ENCODE measurements at regions not wholly inside any gene's neighbourhood (a gene's known extent, or its start where the extent isn't known, plus 50 kb on each side); places are given as distances from the start of the nearest gene placed in this dataset.
A peak's percentile ranks its signal among the peaks of the same experiment; 100 is the strongest.

DNA sequence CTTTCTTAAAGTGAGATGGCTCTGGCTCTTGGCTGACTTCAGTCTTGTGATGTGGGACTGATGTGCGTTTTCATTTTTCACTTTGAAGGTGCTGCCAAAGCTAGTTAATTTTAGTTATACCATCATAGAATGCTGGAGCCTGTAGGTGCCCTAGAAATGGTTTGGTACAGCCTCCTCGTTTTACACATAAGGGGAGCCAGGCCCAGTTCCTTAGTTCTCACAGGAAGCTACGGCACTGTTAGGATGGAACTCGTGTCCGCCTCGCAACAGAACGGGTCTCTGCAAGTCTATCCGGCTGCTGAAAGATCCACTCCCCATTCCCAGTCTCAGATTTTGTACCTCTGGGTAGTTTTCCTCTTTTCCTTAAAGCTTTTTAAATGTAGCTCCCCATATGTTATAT lies 173.2 kb upstream of the PRPS1L1 start:
- no peak for DNase-seq (ENCODE audit: low read depth)

DNA sequence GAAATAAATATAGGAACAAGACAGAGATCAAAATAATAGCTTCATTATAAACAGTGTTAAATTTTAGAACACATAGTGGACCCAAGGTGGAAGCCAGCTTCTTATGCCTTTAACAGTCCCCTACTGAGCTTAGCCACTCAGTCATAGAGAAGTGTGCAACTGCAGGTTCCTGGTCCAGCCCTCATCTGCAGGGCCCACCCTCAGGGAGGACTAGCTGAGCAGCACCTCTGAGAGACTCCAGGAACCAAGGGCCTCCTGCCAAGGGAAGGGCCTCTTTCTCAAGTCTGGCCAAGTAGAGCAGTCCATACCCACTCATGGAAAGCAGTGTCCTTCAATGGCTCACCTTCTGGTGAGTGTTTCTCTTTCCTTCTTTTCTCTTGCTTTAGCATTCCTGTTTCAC lies 173.7 kb upstream of the PRPS1L1 start:
- DNase-seq (ENCODE audit: low read depth) = peak; percentile 16

DNA sequence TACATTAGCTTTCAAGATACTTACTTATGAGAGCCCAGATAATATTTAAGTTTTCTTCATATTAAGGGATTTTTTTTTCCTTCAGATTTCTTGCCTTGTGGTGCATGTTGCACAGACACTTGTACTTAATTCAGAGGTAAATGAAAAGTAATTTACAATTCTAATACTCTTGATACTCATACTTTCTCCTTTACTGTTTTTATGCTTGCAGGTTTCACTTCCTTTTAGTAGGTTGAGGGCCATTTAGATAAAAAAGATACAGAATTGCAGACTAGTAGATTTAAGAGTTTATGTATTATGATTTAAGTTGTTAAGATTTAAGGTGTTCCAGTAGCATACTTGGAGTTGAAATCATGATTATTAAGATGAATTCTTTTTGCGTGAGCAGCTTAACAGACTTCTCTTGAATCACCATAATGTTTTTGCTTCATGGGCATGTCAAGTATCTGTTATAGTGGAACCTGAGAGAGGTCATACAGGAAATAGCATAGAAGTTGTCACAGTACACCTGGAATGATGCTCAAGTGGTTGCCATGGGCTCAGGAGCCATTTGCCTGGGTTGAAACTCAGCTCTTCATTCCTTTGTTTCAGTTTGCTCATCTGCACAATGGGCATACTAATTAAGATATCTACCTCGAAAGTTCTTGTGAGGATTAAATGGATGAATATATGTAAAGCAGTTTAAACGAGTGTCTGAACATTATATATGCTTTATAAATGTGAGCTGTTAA lies 174.8 kb upstream of the PRPS1L1 start:
- DNase-seq (ENCODE audit: low read depth) = no peak

- no peak for DNase-seq (ENCODE audit: low read depth)
Measured at GRCh38 chr7:18206331-18206730, 178.7 kb upstream of the PRPS1L1 start.

DNA sequence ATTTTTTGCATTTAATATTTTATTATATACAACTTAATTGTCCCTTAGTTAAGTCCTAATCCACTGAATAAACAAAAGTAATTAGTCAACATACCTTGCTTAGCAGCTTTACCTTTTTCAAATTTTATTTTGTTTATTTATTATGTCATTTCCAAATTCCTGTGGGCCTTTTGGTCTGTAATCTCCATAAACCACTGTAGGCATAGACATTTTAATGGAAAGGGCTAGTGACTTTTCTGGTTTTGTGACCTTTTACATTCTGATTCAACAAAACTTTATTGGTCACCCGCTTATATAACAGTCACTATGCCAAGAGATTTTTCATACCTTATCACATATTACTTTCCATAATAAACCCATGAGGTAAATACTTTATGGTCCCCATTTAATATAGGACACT lies 181.3 kb upstream of the PRPS1L1 start:
- DNase-seq (ENCODE audit: low read depth) = peak; percentile 52

- DNase-seq (ENCODE audit: low read depth) = no peak
Measured at GRCh38 chr7:18210377-18210776, 182.7 kb upstream of the PRPS1L1 start.

DNA sequence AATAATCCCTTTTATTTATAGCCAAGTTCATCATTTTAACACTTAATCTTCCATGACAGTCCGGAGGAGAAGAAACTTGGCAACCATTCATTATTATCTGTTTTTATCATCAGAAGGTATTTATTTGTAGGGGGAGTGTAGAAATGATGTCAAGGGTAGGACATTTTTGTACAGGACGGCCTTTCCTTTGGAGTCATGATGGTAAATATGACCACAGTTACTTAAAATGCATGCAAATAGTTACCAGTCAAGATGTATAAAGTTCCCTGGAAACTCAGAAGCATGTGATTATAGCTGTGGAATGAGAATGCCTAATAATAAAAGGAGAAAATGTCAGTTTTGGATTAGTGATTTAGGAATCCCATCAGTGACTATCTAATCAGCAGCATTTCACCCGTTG lies 183.1 kb upstream of the PRPS1L1 start:
- DNase-seq (ENCODE audit: low read depth) = no peak

DNA sequence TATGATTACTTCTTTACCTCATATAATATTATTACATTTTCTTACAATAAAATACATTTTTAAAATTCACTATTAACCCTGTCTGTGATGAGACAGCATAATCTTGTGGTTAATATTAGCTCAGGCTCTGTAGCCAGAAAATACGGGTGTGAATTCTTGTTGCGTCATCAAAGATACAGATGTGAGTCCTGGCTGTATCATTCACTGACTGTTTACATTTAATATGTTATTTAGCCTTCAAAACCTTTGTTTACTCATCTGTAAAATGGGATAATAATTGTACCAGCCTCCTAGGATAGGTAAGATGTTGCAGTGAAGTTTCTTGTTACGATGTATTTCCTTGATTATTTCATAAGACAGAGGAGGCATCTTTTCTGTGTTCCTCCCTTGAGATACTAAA lies 184.7 kb upstream of the PRPS1L1 start:
- DNase-seq (ENCODE audit: low read depth) = no peak

GRCh38 chr7:18212758-18213157 lies 185.1 kb upstream of the PRPS1L1 start:
- no peak for DNase-seq (ENCODE audit: low read depth)

DNA sequence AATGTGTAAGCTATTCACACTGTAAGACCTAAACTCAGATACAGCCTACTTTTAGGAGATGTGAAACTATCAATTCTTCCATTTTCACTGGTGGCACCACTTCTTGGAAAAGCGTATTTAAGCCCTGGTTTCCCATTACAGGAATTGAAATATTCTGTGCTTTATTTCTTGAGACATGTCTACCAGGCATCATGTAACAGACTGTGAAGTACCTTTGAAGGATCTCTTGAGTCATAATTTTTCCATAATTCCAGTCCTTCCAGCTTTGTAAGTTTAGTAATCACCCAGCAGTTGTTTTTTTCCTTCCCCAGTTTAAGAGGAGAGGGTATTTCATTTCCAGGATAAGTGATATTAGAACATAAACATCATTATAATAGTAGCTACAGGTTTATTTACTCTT lies 186.0 kb upstream of the PRPS1L1 start:
- no peak for DNase-seq (ENCODE audit: low read depth)

- no peak for DNase-seq (ENCODE audit: low read depth)
Measured at GRCh38 chr7:18216270-18216669, 188.6 kb upstream of the PRPS1L1 start.

DNA sequence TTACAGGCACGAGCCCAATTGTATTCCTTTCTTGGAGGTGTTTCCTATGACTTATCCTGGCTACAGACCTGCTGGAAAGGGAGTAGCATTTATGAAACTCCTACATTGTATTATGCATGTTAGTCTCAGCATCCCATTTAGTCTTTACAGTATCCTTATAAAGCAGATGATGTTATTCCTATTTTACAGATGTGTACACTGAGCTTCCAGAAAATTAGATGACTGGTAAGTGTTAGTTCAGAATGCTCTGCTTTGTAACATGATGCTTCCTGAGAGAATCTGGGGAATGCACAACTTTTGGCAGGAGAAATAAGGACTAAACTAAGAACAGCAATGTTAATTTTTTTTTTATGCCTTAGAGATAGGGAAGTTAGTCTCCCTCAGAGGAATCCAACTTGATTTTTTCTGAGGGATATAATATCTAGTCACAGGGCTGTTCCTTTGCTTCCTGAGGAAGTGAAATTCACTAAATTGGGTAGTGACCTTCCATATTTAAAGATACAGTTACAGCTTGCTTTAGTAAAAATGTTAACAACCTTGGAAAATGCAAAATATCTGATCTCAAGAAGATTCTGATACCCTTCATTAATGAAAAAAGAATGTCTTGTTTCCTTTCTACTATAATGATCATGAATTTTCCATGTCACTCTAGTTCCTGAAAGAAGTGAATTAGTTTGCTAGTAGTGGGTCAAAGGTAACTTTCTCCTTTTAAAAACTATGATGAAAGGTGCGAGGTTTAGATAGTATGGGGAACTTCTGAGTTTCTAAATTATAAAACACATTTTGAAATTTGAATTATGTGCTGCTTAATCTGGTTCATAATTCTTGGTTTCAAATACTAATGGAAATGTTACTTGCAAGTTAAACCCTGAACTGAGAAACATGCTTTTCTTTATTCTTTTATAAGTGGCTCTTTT lies 194.0 kb upstream of the PRPS1L1 start:
- no peak for DNase-seq (ENCODE audit: low read depth)

- DNase-seq (ENCODE audit: low read depth) = no peak
Measured at GRCh38 chr7:18222636-18223035, 195.0 kb upstream of the PRPS1L1 start.

DNA sequence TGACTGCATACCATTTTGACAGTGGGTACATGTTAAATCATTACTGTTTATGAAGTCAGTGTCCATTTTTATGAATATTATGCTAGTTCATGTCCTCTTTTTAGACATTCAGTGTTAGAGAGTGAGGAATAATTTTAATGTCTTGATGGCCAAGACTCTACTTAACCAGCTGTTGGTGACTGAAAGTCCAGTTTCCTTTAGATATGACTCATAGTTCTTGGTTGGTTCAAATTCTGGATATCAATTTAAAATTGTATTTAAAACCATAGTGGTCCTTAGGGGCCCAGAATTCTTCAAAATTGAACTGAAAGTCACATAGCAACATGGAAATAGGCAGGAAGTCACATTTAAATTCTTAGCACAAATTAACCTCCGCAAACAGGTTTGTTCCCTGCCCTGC lies 196.5 kb upstream of the PRPS1L1 start:
- no peak for DNase-seq (ENCODE audit: low read depth)

- DNase-seq (ENCODE audit: low read depth) = no peak
Measured at GRCh38 chr7:18225067-18225466, 197.4 kb upstream of the PRPS1L1 start.

DNA sequence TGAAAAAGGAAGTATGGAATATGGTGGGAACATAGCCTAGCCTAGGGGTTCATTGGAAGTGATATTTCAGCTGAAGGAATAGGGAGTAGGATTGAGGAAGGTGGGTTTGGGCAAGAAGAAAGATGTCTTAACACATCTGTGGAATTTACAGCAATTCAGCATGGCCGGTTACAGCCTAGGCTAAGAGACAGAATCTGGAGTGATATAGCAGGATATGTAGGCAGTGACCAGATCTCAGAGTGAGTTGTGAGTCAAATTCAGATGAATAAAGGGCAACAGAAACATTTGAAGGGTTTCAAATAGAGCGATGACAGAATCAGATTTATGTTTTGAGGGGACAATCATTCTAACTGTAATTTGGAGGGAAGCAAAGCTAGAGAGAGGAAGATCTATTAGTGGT lies 199.0 kb upstream of the PRPS1L1 start:
- no peak for DNase-seq (ENCODE audit: low read depth)

DNA sequence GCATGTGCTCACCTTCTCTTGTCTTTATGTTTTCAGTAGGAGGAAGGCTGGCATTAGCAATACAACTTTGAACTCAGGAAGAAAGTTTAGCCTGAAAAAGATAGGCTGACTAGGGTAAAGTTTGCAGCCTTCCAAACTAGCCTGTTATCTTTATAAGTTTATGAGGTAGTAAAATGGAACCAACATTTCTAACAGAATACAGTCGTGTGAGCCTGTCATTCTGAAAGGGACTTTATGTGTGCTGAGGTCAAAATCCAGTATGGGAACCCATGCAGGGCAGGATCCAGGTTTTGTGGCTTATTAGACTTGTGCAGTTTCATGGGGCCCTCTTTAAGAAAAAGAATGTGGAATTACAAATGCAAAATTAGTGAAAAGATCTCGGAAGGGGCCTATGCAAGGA lies 201.0 kb upstream of the PRPS1L1 start:
- DNase-seq (ENCODE audit: low read depth) = no peak

GRCh38 chr7:18230271-18230670 lies 202.6 kb upstream of the PRPS1L1 start:
- DNase-seq (ENCODE audit: low read depth) = no peak

- DNase-seq (ENCODE audit: low read depth) = no peak
Measured at GRCh38 chr7:18231854-18232253, 204.2 kb upstream of the PRPS1L1 start.

DNA sequence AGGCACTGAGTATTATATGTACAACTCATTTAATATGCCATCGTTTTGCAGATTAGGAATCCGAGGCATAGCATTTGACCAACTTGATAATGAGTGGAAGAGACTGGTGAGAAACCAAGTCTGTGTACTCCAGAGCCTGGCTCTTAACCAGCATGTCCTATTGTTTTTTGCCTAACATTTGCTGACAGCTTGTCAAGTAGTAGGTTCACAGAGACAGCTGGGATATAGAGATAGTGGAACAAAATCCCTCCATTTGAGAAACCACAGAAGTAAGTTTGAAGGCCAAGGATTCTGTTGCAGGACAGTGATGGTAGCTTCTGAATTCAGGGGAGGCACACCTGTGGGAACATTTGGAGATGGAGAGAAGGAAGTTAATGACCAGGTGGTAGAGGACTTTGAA lies 206.9 kb upstream of the PRPS1L1 start:
- DNase-seq (ENCODE audit: low read depth) = no peak

DNA sequence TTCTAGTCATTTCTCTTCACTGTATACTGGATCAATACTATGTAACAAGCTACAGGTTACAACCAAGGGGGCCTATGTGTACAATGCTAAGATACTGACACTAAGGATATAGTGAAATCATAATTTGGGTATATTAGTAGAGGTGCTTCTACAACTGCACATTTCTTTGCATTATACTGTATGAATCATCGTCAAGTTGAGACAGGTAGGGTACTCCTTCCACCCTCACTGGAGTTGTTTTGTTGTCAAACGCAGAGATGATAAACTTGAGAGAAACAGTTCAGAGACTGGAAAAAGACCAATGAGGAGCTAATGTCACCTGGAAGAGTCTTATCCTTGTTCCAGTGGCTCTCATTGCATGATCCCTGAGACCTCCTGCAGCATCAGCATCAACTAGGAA lies 208.2 kb upstream of the PRPS1L1 start:
- no peak for DNase-seq (ENCODE audit: low read depth)

DNA sequence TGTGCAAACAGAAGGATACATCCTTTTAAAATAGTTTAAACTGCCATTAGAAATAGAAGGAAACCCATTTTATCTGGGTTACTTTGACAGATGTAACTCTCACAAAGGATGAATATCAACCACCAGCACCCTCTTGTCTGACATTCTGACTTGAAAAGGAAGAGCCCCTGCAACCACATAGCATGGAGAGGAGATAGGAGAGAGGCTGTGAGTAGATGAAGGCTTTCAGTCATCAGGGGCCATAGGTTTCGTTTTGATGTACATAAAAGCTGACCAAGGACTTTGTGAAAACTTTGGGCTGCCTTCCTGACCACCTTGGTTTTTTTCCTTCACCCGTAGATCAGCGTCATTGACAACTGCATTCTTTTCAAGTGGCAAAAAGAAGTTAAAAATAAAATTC lies 211.6 kb upstream of the PRPS1L1 start:
- DNase-seq (ENCODE audit: low read depth) = no peak

DNA sequence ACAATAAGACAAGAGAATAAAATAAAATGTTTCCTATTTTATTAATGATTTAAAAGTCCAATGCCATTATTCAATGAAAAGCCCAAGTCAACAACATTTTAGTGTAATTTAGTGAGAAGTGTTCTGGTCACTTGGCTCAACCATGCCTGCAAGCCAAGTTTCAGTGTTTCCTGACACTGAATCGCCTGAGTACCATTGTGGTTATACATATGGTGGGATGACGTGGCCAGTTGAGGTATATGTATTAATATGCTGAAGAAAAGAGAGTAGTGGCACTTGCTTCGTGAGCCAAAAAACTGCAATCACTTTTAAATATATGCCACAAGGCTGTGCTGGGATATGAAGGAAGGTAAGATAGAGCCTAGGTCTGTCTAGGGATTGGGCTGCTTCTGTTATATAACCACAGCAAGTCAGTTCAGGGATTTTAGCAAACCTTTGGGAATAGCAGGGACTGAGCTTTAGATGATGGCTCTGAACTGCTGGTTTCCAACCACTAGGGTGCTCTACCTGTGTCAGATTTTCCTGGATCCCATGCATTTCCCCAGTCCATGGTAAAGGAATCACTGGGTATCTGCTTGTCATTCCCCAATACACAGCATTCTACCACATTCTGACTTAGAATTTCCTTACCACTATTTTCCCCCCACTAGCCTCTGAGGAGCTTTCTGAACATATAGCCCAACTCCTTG lies 214.0 kb upstream of the PRPS1L1 start:
- no peak for DNase-seq (ENCODE audit: low read depth)
